ENCODE measurements at regions not wholly inside any gene's neighbourhood (a gene's known extent, or its start where the extent isn't known, plus 50 kb on each side); places are given as distances from the start of the nearest gene placed in this dataset.
A peak's percentile ranks its signal among the peaks of the same experiment; 100 is the strongest.

GRCh38 chr1:245051349-245052221 is 103.2 kb upstream of the KIF26B start (continued):
- TF ChIP-seq PHF20 (IDR thresholded peaks at IDR 0.05; ENCODE audit: partially characterized antibody): no peak

GRCh38 chr1:245046769-245047168 is 108.0 kb upstream of the KIF26B start:
- BruUV-seq (replicated peaks): no TSS peak
- in situ Hi-C loops (cut with MboI): loop anchor here (5.0 to 25.0 kb wide), 2 partner anchors 74 to 434 kb away; no protein-coding TSS in a partner anchor

More at GRCh38 chr1:245046769-245047168, 108.0 kb upstream of the KIF26B start:
- Histone ChIP-seq H3K9me1 (ENCODE audit: control insufficient read depth, insufficient read depth, low read length) (no peaks in the 10 kb centered on the region), H4K20me1 (replicated peaks; ENCODE audit: control insufficient read depth, insufficient read depth, low read length) (no peaks in the 10 kb centered on the region), H3K4me3 (no peak overlapping the region), H3K9ac (ENCODE audit: insufficient read depth in 1 of 2, low read depth in 2 of 2, low read length in 2 of 2) (0 out of 4 replicates have a peak overlapping the region, but pooled peaks of 1 of the 2 experiments have one; percentile 37), H3K27ac (ENCODE audit: extremely low read depth, low read depth, low read length) (no peak overlapping the region), H3K79me2 (ENCODE audit: control insufficient read depth, insufficient read depth, low read length) (no peaks in the 10 kb centered on the region), H3K36me3 (ENCODE audit: control insufficient read depth, insufficient read depth, low read length) (no peaks in the 10 kb centered on the region), H3K9me3 (replicated peaks; ENCODE audit: control insufficient read depth, insufficient read depth, low read depth, low read length) (no peaks in the 10 kb centered on the region), H3K4me2 (ENCODE audit: insufficient read depth, low read length) (no peak overlapping the region), H3K4me1 (replicated peaks in 1 of 2; ENCODE audit: control insufficient read depth in 2 of 2, insufficient read depth in 2 of 2, low read length in 2 of 2) (peaks cover 5 to 22% of the 10 kb centered on the region in 2 experiments; a peak in 4 of 5 replicates), H2AFZ (ENCODE audit: low read depth, low read length) (no peak overlapping the region), H3K27me3 (ENCODE audit: control insufficient read depth in 2 of 2, insufficient read depth in 2 of 2, low read length in 2 of 2) (no peaks in the 10 kb centered on the region)
- CTCF ChIA-PET (ENCODE audit: low intra/inter-chr PET ratio): no interaction called here
- DNase-seq (ENCODE audit: extremely low read depth in 1 of 4, low spot score in 3 of 4) (no peak), FAIRE-seq (no peak), ATAC-seq (no peak)
- 80% methylated on average over 11 of the region's 11 CpGs for WGBS (ENCODE audit: insufficient coverage, low coverage, missing lambda C conversion rate)
- POLR2A ChIA-PET: interaction anchor here (0.7 kb wide), 1 partner anchor 424 kb away, joined by 3 read pairs; no protein-coding TSS in a partner anchor
- no peak for TF ChIP-seq ZNF699 (CRISPR knock-in tag; IDR thresholded peaks at IDR 0.05; ENCODE audit: insufficient replicate concordance)
- no peak for TF ChIP-seq ZNF444 (CRISPR knock-in tag; IDR thresholded peaks at IDR 0.05)
- TF ChIP-seq ZBTB2 (IDR thresholded peaks at IDR 0.05): no peak
- no peak for TF ChIP-seq SMARCA5 (IDR thresholded peaks at IDR 0.05)
- intact Hi-C loops (cut with micrococcal nuclease): loop anchor here (10.0 kb wide), 1 partner anchor 212 kb away; the partner anchor contains the start of gene COX20

Data from K562 (cell line).